ENCODE measurements at regions not wholly inside any gene's neighbourhood (a gene's known extent, or its start where the extent isn't known, plus 50 kb on each side); places are given as distances from the start of the nearest gene placed in this dataset.

GRCh38 chr5:19179571-19179970 lies 808.4 kb downstream of the CDH18 start:
- no peak for TF ChIP-seq CTCF (IDR thresholded peaks at IDR 0.05)
- no peak for TF ChIP-seq POLR2A (IDR thresholded peaks at IDR 0.05)
